Trophoblast cell (in vitro differentiated cells and primary cell): ENCODE measurements at regions not wholly inside any gene's neighbourhood (a gene's known extent, or its start where the extent isn't known, plus 50 kb on each side); places are given as distances from the start of the nearest gene placed in this dataset.

Source experiments
- DNase-seq, 2 donors: peaks; one replicate each; pipeline ENCODE4 v3.0.0-alpha.2; 2016
- H2AFZ ChIP-seq: 2 replicates; pipeline ENCODE4 v1.6.1; 2013; ENCODE audit warnings: low read length, moderate library complexity, mild to moderate bottlenecking; ENCODE audit not compliant: insufficient read depth, poor library complexity
- H2AK5ac ChIP-seq: 2 replicates; pipeline ENCODE4 v1.6.1; 2013; ENCODE audit warnings: mild to moderate bottlenecking, low read length
- H2BK120ac ChIP-seq: 2 replicates; pipeline ENCODE4 v1.6.1; 2013; ENCODE audit warnings: low read length, mild to moderate bottlenecking, moderate library complexity; ENCODE audit not compliant: insufficient read depth, poor library complexity
- H2BK12ac ChIP-seq: 2 replicates; pipeline ENCODE4 v1.6.1; 2013; ENCODE audit warnings: mild to moderate bottlenecking, low read length, moderate library complexity
- H2BK5ac ChIP-seq: 2 replicates; pipeline ENCODE4 v1.6.1; 2013; ENCODE audit warnings: low read length, low read depth, moderate library complexity, mild to moderate bottlenecking; ENCODE audit not compliant: poor library complexity
- H3K14ac ChIP-seq: 2 replicates; pipeline ENCODE4 v1.6.1; 2013; ENCODE audit warnings: mild to moderate bottlenecking, low read length
- H3K18ac ChIP-seq: 2 replicates; pipeline ENCODE4 v1.6.1; 2013; ENCODE audit warnings: mild to moderate bottlenecking, low read length
- H3K23ac ChIP-seq: 2 replicates; pipeline ENCODE4 v1.6.1; 2013; ENCODE audit warnings: low read length
- H3K27ac ChIP-seq: 2 replicates; pipeline ENCODE4 v1.5.1; 2013; ENCODE audit warnings: low read depth, mild to moderate bottlenecking, inconsistent platforms, low read length, moderate library complexity
- H3K27me3 ChIP-seq: 2 replicates; pipeline ENCODE4 v1.6.1; 2013; ENCODE audit warnings: inconsistent platforms, mild to moderate bottlenecking, low read length, moderate library complexity; ENCODE audit not compliant: insufficient read depth
- H3K36me3 ChIP-seq, 2 experiments: 1 replicate in 1 of 2; 2 replicates in 1 of 2; pipeline ENCODE4 v1.6.1; 2013; ENCODE audit warnings: low read length in 2 of 2, mild to moderate bottlenecking in 2 of 2, moderate library complexity in 1 of 2; ENCODE audit not compliant: insufficient read depth in 2 of 2, control insufficient read depth in 1 of 2
- H3K4ac ChIP-seq: 2 replicates; pipeline ENCODE4 v1.6.1; 2013; ENCODE audit warnings: low read depth, mild to moderate bottlenecking, low read length, moderate library complexity
- H3K4me1 ChIP-seq, 2 experiments: 1 replicate in 1 of 2; 2 replicates in 1 of 2; pipeline ENCODE4 v1.6.1; 2013; ENCODE audit warnings: low read length in 2 of 2, mild to moderate bottlenecking in 2 of 2, moderate library complexity in 1 of 2; ENCODE audit not compliant: insufficient read depth in 2 of 2, control insufficient read depth in 1 of 2
- H3K4me2 ChIP-seq: 2 replicates; pipeline ENCODE4 v1.6.1; 2013; ENCODE audit warnings: inconsistent platforms, mild to moderate bottlenecking, low read length, moderate library complexity
- H3K4me3 ChIP-seq: 2 replicates; pipeline ENCODE4 v1.5.1; 2013; ENCODE audit warnings: mild to moderate bottlenecking, low read depth, low read length, inconsistent platforms
- H3K79me1 ChIP-seq: one replicate; pipeline ENCODE4 v1.6.1; 2013; ENCODE audit warnings: low read length
- H3K79me2 ChIP-seq: 2 replicates; pipeline ENCODE4 v1.6.1; 2013; ENCODE audit warnings: low read length, mild to moderate bottlenecking; ENCODE audit not compliant: control insufficient read depth, insufficient read depth, poor library complexity
- H3K9ac ChIP-seq: 2 replicates; pipeline ENCODE4 v1.6.1; 2013; ENCODE audit warnings: mild to moderate bottlenecking, low read length
- H3K9me3 ChIP-seq: 2 replicates; pipeline ENCODE4 v1.6.1; 2013; ENCODE audit warnings: low read depth, mild to moderate bottlenecking, control low read depth, inconsistent platforms, low read length; ENCODE audit not compliant: insufficient read depth
- H4K12ac ChIP-seq: 2 replicates; pipeline ENCODE4 v1.6.1; 2013; ENCODE audit warnings: low read depth, mild to moderate bottlenecking, low read length, moderate library complexity
- H4K8ac ChIP-seq: 2 replicates; pipeline ENCODE4 v1.6.1; 2013; ENCODE audit warnings: low read depth, mild to moderate bottlenecking, low read length, moderate library complexity
- H4K91ac ChIP-seq: one replicate; pipeline ENCODE4 v1.6.1; 2013; ENCODE audit warnings: low read depth, mild to moderate bottlenecking, low read length, moderate library complexity
- WGBS: extraction: QIAGEN DNeasy Blood & Tissue Kit; methylation state at CpG from one replicate; pipeline ENCODE4 v1.1.7; 2013; ENCODE audit warnings: missing lambda C conversion rate; ENCODE audit not compliant: insufficient read length, insufficient coverage; ENCODE audit errors: extremely low coverage; 5-methylcytosine and 5-hydroxymethylcytosine counted together

DNA sequence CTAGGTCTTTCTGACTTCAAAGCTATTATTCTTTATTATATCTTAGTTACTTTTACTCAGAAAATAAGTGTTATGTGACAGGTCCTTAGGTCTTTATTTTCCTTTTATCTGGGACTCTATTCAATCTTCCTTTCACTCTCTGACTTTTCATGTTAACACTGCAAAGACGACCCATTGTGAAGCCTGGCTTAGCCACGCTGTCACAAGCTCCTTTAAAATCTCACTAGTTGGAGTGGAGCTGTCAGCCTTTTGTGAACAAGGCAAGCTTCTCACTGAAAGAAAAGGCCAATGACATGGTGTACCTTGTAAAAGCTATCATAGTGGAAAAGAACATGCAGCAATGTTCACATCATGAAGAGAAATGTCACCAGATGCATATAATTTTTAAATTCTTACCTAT, 1130.7 kb upstream of the FAM98A start:
- Histone ChIP-seq H3K79me2 (no peaks in the 10 kb centered on the region), H2BK12ac (no peak overlapping the region), H3K27ac (no peak overlapping the region), H3K9me3 (no peaks in the 10 kb centered on the region), H2AFZ (no peak overlapping the region), H2BK120ac (no peak overlapping the region), H3K23ac (no peak overlapping the region), H3K14ac (no peak overlapping the region), H2AK5ac (no peak overlapping the region), H4K12ac (no peak overlapping the region), H3K4me1 (no peaks in the 10 kb centered on the region), H3K27me3 (no peaks in the 10 kb centered on the region), H3K9ac (no peak overlapping the region), H3K79me1 (no peaks in the 10 kb centered on the region), H3K4me2 (no peak overlapping the region), H3K4me3 (no peak overlapping the region), H4K8ac (no peak overlapping the region), H3K36me3 (no peaks in the 10 kb centered on the region), H3K18ac (no peak overlapping the region), H4K91ac (no peak overlapping the region), H3K4ac (no peak overlapping the region), H2BK5ac (no peak overlapping the region)
- no peak for DNase-seq
- WGBS, result no CpG with 5 or more reads among the region's 2 CpGs

GRCh38 chr2:34724107-34724506, 1125.0 kb upstream of the FAM98A start:
- H3K18ac ChIP-seq, result no peak overlapping the region
- H3K79me2 ChIP-seq, result no peaks in the 10 kb centered on the region
- no peaks in the 10 kb centered on the region for H3K36me3 ChIP-seq
- no peaks in the 10 kb centered on the region for H3K27me3 ChIP-seq
- no peak overlapping the region for H3K9ac ChIP-seq
- H4K91ac ChIP-seq, result no peak overlapping the region
- H2BK12ac ChIP-seq, result no peak overlapping the region
- no peak overlapping the region for H2BK120ac ChIP-seq
- DNase-seq, result no peak
- no peak overlapping the region for H2AFZ ChIP-seq
- no peaks in the 10 kb centered on the region for H3K9me3 ChIP-seq
- H3K4me1 ChIP-seq, result no peaks in the 10 kb centered on the region
- H3K23ac ChIP-seq, result no peak overlapping the region
- no peak overlapping the region for H3K4ac ChIP-seq
- H2BK5ac ChIP-seq, result no peak overlapping the region
- no peak overlapping the region for H2AK5ac ChIP-seq
- no peak overlapping the region for H3K4me2 ChIP-seq
- H4K8ac ChIP-seq, result no peak overlapping the region
- no peak overlapping the region for H3K4me3 ChIP-seq
- no peak overlapping the region for H4K12ac ChIP-seq
- no peak overlapping the region for H3K14ac ChIP-seq
- no peaks in the 10 kb centered on the region for H3K79me1 ChIP-seq
- H3K27ac ChIP-seq, result no peak overlapping the region
- no CpG with 5 or more reads among the region's 3 CpGs for WGBS

DNA sequence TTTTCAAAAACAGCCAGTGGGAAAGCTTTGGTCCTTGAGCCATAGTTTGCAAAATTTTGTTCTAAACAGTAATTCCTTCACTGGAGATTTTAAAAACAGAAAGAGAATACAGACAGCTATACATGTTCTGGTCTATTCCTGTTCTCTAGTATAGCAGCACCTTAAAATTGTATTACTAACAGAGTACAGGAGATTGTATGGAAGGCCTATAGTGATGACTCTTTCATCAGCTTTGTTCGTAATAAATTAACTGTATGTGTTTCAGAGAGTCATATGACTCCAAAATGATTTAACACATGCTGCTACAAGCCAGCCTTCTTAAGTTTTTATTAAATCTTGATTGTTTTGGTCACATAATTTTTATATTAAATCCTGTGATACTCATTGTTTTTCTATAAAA, 1124.6 kb upstream of the FAM98A start:
- Histone ChIP-seq H2BK5ac (no peak overlapping the region), H2AFZ (no peak overlapping the region), H4K12ac (no peak overlapping the region), H3K36me3 (no peaks in the 10 kb centered on the region), H3K18ac (no peak overlapping the region), H3K27me3 (no peaks in the 10 kb centered on the region), H3K79me2 (no peaks in the 10 kb centered on the region), H2AK5ac (no peak overlapping the region), H3K79me1 (no peaks in the 10 kb centered on the region), H3K4ac (no peak overlapping the region), H3K9ac (no peak overlapping the region), H3K4me1 (no peaks in the 10 kb centered on the region), H3K4me3 (no peak overlapping the region), H3K23ac (no peak overlapping the region), H3K14ac (no peak overlapping the region), H3K9me3 (no peaks in the 10 kb centered on the region), H2BK12ac (no peak overlapping the region), H4K91ac (no peak overlapping the region), H4K8ac (no peak overlapping the region), H3K27ac (no peak overlapping the region), H3K4me2 (no peak overlapping the region), H2BK120ac (no peak overlapping the region)
- no CpG with 5 or more reads among the region's 1 CpG for WGBS
- no peak for DNase-seq

- Histone ChIP-seq H3K79me1 (no peaks in the 10 kb centered on the region), H3K4me3 (no peak overlapping the region), H2BK120ac (no peak overlapping the region), H3K23ac (no peak overlapping the region), H3K36me3 (no peaks in the 10 kb centered on the region), H2AFZ (no peak overlapping the region), H3K9me3 (no peaks in the 10 kb centered on the region), H3K4me2 (no peak overlapping the region), H4K91ac (no peak overlapping the region), H3K14ac (no peak overlapping the region), H3K18ac (no peak overlapping the region), H3K4me1 (no peaks in the 10 kb centered on the region), H3K27ac (no peak overlapping the region), H3K79me2 (no peaks in the 10 kb centered on the region), H3K9ac (no peak overlapping the region), H4K8ac (no peak overlapping the region), H2BK5ac (no peak overlapping the region), H2BK12ac (no peak overlapping the region), H2AK5ac (no peak overlapping the region), H3K27me3 (no peaks in the 10 kb centered on the region), H4K12ac (no peak overlapping the region), H3K4ac (no peak overlapping the region)
- no peak for DNase-seq
- WGBS, result no CpG with 5 or more reads among the region's 7 CpGs
Measured at GRCh38 chr2:34719206-34719605, 1120.1 kb upstream of the FAM98A start.
